Stimulated activated CD4-positive, alpha-beta T cell treated with anti-CD3 and anti-CD28 coated beads, Interleukin-2, amount 100 ng/mL, for 4 hours (primary cell): ENCODE measurements at regions not wholly inside any gene's neighbourhood (a gene's known extent, or its start where the extent isn't known, plus 50 kb on each side); places are given as distances from the start of the nearest gene placed in this dataset.
"Not testable (repeated sequence)": the region's sequence is repeated elsewhere in the genome, so short reads cannot be mapped to it uniquely, and the experiment has no call there.

ENCODE experiments used
- DNase-seq: peaks from one replicate; pipeline ENCODE4 v3.0.0-alpha.2; 2020; ENCODE audit warnings: low read depth

DNA sequence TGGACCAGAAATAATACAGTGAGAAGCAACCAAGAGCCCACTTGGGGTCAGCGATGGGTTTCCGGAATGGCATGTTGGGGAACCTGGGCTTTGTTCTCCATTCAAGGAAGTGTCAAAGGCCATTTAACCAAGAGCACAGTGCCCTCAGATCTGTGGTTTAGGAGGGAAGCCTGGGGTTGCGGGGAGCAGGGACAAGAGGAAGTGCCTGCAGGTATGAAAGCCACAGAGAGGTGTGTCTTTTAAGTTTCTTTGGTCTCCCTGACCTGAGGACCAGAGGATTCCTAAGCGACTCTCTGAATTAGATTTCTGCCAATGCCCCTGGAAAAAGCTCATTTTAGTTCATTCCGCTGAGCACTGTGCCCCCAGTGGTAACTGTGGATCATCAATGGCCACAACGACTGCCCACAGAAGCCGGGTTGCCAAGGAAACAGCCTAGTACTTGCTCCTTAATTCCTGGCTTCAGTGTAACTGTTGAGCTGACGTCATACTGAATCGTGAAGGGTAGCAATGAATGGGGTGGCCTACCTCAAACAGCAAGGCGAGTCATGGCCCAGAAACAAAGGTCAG, 107.3 kb upstream of the SPIN1 start:
- DNase-seq: no peak

GRCh38 chr9:88278036-88278435, 110.2 kb upstream of the SPIN1 start:
- no peak for DNase-seq

GRCh38 chr9:88274078-88274477, 114.2 kb upstream of the SPIN1 start:
- DNase-seq: no peak

GRCh38 chr9:88272986-88273385, 115.3 kb upstream of the SPIN1 start:
- DNase-seq: no peak

DNA sequence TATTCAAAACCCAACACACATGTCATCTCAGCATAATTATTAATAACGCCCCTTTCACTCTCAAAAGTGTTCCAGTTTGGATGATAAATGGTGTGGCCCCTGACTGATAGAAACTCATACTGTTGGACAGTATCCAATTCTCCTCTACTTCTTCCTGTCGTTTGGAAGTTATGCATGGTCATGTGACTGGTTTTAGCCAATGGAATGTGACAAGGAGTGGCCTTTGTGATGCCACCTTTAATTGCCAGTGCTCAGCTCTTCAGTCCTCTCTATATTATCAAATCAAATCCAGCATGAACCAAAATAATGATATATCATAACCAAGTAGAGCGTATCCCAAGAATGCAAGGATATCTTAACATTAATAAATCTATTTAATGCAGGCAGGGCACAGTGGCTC, 117.8 kb upstream of the SPIN1 start:
- DNase-seq: no peak

- no peak for DNase-seq
These were observed 119.4 kb upstream of the SPIN1 start for GRCh38 chr9:88268886-88269285.

DNA sequence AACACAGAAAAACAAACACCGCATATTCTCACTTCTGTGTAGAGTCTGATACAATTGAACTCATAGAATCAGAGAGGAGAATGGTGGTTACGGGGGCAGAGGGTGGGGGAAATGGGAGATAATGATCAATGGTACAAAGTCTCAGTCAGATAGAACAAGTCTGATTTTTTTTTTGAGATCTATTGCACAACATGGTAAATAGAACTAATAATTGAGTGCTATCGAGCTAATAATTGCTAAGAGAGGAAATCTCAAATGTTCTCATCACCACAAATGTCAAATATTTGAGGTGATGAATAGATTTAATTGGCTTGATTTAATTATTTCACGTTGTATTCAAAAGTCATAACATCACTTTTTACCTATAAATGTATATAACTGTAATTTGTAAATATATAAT, 121.0 kb upstream of the SPIN1 start:
- no peak for DNase-seq

DNA sequence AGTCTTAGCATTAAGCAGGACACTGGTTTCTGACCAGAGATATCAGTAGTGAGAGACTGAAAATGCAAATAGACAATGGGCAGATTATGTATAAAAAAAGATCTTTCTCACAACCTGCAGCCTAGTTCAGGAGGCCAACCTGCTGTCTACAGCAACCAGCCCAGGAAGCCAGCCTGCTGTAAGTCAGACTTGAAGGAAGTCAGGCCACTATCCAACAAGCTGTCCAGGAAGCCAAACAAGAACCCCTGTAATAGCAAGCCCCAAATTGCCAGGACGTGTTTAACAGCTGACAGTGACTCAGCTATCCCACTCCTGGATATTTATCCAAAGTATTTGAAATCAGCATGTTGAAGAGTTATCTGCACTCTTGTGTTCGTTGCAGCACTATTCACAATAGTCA, 121.8 kb upstream of the SPIN1 start:
- no peak for DNase-seq

GRCh38 chr9:88259001-88259400, 120.7 kb upstream of the SPATA31C2 start:
- DNase-seq: no peak

GRCh38 chr9:88258601-88259000, 120.3 kb upstream of the SPATA31C2 start:
- DNase-seq: no peak

GRCh38 chr9:88258024-88258423, 119.7 kb upstream of the SPATA31C2 start:
- DNase-seq: no peak

DNA sequence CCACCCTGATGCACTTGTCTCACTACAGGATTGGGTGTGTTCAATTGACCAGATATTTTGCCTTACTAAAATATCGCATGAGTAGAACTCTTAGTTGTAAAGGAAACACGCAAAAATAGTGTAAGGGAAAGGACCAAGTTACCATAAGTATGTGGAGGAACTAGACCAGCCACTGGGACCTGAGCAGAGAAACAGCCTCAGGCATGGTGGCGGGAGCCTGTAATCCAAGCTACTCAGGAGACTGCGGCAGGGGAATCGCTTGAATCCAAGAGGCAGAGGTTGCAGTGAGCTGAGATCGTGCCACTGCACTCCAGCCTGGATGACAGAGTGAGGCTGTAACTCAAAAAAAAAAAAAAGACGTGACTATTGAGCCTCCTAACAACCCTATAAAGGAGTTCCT, 117.9 kb upstream of the SPATA31C2 start:
- no peak for DNase-seq

DNA sequence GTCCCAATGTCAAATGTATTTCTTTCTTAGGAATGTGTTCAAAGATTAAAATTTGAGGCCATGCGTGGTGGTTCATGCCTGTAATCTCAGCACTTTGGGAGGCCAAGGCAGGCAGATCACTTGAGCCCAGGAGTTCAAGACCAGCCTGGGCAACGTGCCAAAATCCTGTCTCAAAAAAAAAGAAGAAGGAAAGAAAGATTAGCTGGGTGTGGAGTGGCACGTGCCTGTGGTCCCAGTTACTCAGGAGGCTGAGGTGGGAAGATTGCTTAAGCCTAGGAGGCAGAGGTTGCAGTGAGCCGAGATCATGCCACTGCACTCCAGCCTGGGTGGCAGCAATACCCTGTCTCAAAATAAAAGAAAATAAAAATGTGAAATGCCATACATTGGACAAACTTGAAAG, 117.5 kb upstream of the SPATA31C2 start:
- DNase-seq: not testable (repeated sequence)

DNA sequence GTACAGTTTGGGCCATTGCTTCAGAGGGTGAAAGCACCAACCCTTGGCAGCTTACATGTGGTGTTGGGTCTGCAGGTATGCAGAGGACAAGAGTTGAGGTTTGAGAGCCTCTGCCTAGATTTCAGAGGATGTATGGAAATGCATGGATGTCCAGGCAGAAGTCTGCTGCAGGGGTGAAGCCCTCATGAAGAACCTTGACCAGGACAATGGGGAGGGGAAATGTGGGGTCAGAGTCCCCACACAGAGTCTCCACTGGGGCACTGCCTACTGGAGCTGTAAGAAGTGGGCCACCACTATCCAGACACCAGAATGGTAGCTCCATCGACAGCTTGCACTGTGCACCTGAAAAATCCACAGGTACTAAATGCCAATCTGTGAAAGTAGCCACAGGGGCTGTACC, 113.6 kb upstream of the SPATA31C2 start:
- DNase-seq: no peak

- no peak for DNase-seq
These were observed 105.5 kb upstream of the SPATA31C2 start for GRCh38 chr9:88243736-88244135.

DNA sequence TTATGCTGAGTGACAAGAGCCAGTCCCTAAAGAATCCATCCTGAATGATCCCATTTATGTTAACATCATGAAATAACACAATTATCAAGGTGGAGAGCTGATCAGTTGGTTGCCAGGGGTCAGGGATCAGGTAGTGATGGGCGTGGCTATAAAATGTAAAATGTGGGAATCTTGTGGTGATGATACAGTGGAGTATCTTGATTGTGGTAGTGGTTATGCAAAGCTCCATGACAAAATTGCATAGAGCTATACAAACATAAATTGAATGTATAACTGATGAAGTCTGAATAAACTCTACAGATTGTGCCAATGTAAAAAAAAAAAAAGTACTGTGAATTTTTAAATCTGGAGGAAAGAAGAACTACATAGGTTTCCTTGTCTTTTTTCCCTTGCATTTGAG, 104.6 kb upstream of the SPATA31C2 start:
- no peak for DNase-seq

- DNase-seq: no peak
These were observed 99.8 kb upstream of the SPATA31C2 start for GRCh38 chr9:88237991-88238571.

DNA sequence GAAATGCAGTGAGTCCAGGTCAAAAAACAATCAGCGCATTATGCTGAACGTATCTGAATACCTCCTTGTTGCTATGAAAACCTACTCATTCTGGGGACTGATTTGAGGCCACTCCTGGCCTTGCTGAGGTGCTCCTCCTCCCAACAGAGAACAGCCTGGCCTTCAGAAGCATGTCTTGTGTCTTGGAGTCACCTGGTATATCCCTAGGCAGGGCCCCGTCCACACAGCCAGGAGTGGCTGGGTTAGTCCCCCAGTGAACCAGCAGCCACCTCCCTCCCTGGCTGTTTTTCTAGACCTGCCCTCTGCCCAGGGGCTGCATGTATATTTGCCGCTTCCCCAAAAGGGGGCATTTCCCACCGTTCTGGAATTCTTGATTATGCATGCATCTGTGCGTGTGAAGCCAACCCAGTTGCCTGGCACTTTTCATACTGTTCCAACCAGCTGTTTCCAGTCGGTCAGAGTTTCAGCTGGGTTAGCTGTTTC, 99.2 kb upstream of the SPATA31C2 start:
- no peak for DNase-seq

GRCh38 chr9:88236511-88237478, 98.5 kb upstream of the SPATA31C2 start:
- DNase-seq: no peak

GRCh38 chr9:88235615-88236014, 97.3 kb upstream of the SPATA31C2 start:
- no peak for DNase-seq

GRCh38 chr9:88234114-88234513, 95.8 kb upstream of the SPATA31C2 start:
- DNase-seq: no peak

DNA sequence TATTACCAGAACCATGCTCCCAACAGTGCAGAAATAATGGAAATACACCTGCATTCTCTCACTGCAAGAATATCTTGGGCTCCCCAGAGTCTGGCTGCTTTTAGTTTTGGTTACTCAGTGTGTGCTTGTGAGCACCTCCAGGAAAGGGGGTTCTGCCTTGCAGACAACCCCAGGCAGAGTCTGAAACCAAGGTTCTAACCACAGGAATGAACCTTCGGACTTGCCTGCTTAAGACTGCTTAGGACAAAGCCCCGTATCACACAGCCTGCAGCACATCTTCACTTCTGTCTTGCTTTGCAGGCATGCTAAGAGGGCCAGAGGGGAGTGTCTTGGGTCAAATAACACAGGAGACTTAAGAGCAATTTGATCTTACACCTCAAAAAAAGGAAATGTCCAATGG, 94.8 kb upstream of the SPATA31C2 start:
- DNase-seq: no peak

GRCh38 chr9:88230612-88231011, 92.3 kb upstream of the SPATA31C2 start:
- no peak for DNase-seq
